Osteoblast (primary cell): ENCODE measurements at regions not wholly inside any gene's neighbourhood (a gene's known extent, or its start where the extent isn't known, plus 50 kb on each side); places are given as distances from the start of the nearest gene placed in this dataset.

ENCODE experiments used
- DNase-seq: peaks from one replicate; pipeline ENCODE4 v3.0.0; 2011; ENCODE audit warnings: low spot score, mixed read lengths; ENCODE audit not compliant: insufficient read length; ENCODE audit errors: missing footprints
- H2AFZ ChIP-seq: 2 replicates; pipeline ENCODE4 v1.6.0; 2011; ENCODE audit warnings: mild to moderate bottlenecking, low read length
- H3K27ac ChIP-seq: 2 replicates; pipeline ENCODE4 v1.5.1; 2011; ENCODE audit warnings: mild to moderate bottlenecking, low read depth, low read length, moderate library complexity
- H3K27me3 ChIP-seq: 2 replicates; pipeline ENCODE4 v1.6.0; 2012; ENCODE audit warnings: mild to moderate bottlenecking, control low read depth, inconsistent platforms, low read length, moderate library complexity; ENCODE audit not compliant: insufficient read depth
- H3K36me3 ChIP-seq: 2 replicates; pipeline ENCODE4 v1.5.1; 2011; ENCODE audit warnings: mild to moderate bottlenecking, low read length, control low read depth, moderate library complexity; ENCODE audit not compliant: insufficient read depth
- H3K4me1 ChIP-seq: 2 replicates; pipeline ENCODE4 v1.5.1; 2011; ENCODE audit warnings: mild to moderate bottlenecking, low read length, control low read depth, moderate library complexity; ENCODE audit not compliant: insufficient read depth
- H3K4me2 ChIP-seq: 2 replicates; pipeline ENCODE4 v1.6.0; 2011; ENCODE audit warnings: mild to moderate bottlenecking, low read length; ENCODE audit not compliant: insufficient read depth
- H3K4me3 ChIP-seq: fragments of 200-600 bp; sonication (generic); 3 replicates; pipeline ENCODE4 v1.5.1; 2012; ENCODE audit warnings: mild to moderate bottlenecking, low read length, inconsistent platforms; ENCODE audit not compliant: insufficient read depth
- H3K79me2 ChIP-seq: 2 replicates; pipeline ENCODE4 v1.6.0; 2012; ENCODE audit warnings: mild to moderate bottlenecking, low read length, control low read depth, inconsistent platforms; ENCODE audit not compliant: insufficient read depth
- H3K9me3 ChIP-seq: 2 replicates; pipeline ENCODE4 v1.5.1; 2011; ENCODE audit warnings: low read depth, low read length, control low read depth
- H4K20me1 ChIP-seq: 2 replicates; pipeline ENCODE4 v1.6.0; 2012; ENCODE audit warnings: mild to moderate bottlenecking, low read length, control low read depth; ENCODE audit not compliant: insufficient read depth
- CTCF ChIP-seq: IDR thresholded peaks from 2 replicates; pipeline ENCODE4 v1.5.1; 2011; ENCODE audit warnings: mild to moderate bottlenecking, low read depth, low read length, moderate library complexity; ENCODE audit errors: extremely low read depth

GRCh38 chr15:62805502-62805901 is 237.0 kb upstream of the TPM1 start:
- TF ChIP-seq CTCF = no peak
- no peak for DNase-seq
- H3K4me3 ChIP-seq = no peak overlapping the region
- H2AFZ ChIP-seq = no peak overlapping the region
- H3K4me1 ChIP-seq = peaks cover 8% of the 10 kb centered on the region
- H3K9me3 ChIP-seq = no peaks in the 10 kb centered on the region
- peaks cover 4% of the 10 kb centered on the region for H4K20me1 ChIP-seq
- no peaks in the 10 kb centered on the region for H3K79me2 ChIP-seq
- peaks cover 12% of the 10 kb centered on the region for H3K36me3 ChIP-seq
- no peak overlapping the region for H3K4me2 ChIP-seq
- H3K27ac ChIP-seq = no peak overlapping the region
- no peaks in the 10 kb centered on the region for H3K27me3 ChIP-seq

GRCh38 chr15:62807539-62808130 is 234.9 kb upstream of the TPM1 start:
- H3K27me3 ChIP-seq = no peaks in the 10 kb centered on the region
- no peak for DNase-seq
- H3K4me1 ChIP-seq = peaks cover 8% of the 10 kb centered on the region
- no peaks in the 10 kb centered on the region for H3K9me3 ChIP-seq
- H3K79me2 ChIP-seq = no peaks in the 10 kb centered on the region
- peaks cover 4% of the 10 kb centered on the region for H4K20me1 ChIP-seq
- H3K36me3 ChIP-seq = peaks cover 12% of the 10 kb centered on the region
- no peak overlapping the region for H2AFZ ChIP-seq
- no peak overlapping the region for H3K4me2 ChIP-seq
- TF ChIP-seq CTCF = no peak
- no peak overlapping the region for H3K4me3 ChIP-seq
- H3K27ac ChIP-seq = no peak overlapping the region

- H4K20me1 ChIP-seq = peaks cover 4% of the 10 kb centered on the region
- H3K4me2 ChIP-seq = no peak overlapping the region
- no peaks in the 10 kb centered on the region for H3K9me3 ChIP-seq
- H3K36me3 ChIP-seq = peaks cover 12% of the 10 kb centered on the region
- H3K4me1 ChIP-seq = peaks cover 8% of the 10 kb centered on the region
- TF ChIP-seq CTCF = no peak
- H3K27ac ChIP-seq = no peak overlapping the region
- no peaks in the 10 kb centered on the region for H3K27me3 ChIP-seq
- DNase-seq = no peak
- no peak overlapping the region for H3K4me3 ChIP-seq
- no peak overlapping the region for H2AFZ ChIP-seq
- no peaks in the 10 kb centered on the region for H3K79me2 ChIP-seq
Observed at GRCh38 chr15:62809115-62809967, 233.2 kb upstream of the TPM1 start.

GRCh38 chr15:62809968-62810260 is 232.6 kb upstream of the TPM1 start:
- no peaks in the 10 kb centered on the region for H3K79me2 ChIP-seq
- peaks cover 12% of the 10 kb centered on the region for H3K36me3 ChIP-seq
- H3K4me1 ChIP-seq = peaks cover 8% of the 10 kb centered on the region
- H3K27me3 ChIP-seq = no peaks in the 10 kb centered on the region
- no peak overlapping the region for H3K4me3 ChIP-seq
- peaks cover 4% of the 10 kb centered on the region for H4K20me1 ChIP-seq
- TF ChIP-seq CTCF = no peak
- H3K9me3 ChIP-seq = no peaks in the 10 kb centered on the region
- no peak overlapping the region for H3K4me2 ChIP-seq
- H2AFZ ChIP-seq = no peak overlapping the region
- no peak overlapping the region for H3K27ac ChIP-seq
- no peak for DNase-seq
